ENCODE measurements at regions not wholly inside any gene's neighbourhood (a gene's known extent, or its start where the extent isn't known, plus 50 kb on each side); places are given as distances from the start of the nearest gene placed in this dataset.

- TF ChIP-seq EZH2 (IDR thresholded peaks at IDR 0.05) (no peak), FOXP2 (optimal IDR thresholded peaks at IDR 0.05; ENCODE audit: control extremely low read depth, extremely low read length, insufficient read depth) (no peak)
Measured at GRCh38 chr17:74061758-74062157, 141.7 kb upstream of the RPL38 start.

Data from SK-N-MC (cell line).